ENCODE measurements at regions not wholly inside any gene's neighbourhood (a gene's known extent, or its start where the extent isn't known, plus 50 kb on each side); places are given as distances from the start of the nearest gene placed in this dataset.
"Not testable (repeated sequence)": the region's sequence is repeated elsewhere in the genome, so short reads cannot be mapped to it uniquely, and the experiment has no call there.

DNA sequence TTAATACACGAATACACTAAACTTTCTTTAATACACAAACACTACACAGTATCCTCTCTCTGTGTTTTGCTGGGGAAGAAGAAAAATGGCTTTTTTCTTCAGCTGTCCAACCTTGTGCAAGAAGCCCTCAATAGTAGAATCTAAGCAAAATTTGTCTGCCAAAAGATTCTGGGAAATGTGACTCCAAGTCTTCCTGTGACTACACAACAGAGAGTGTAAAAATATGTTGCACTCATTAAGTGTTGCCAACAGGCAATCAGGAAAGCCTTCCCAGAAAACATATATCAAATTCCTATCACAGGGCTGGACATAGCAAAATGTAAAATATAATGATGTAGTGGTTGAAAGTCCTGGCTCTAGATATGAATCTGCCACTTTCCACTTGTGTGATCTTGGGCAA is 825.1 kb upstream of the ZWINT start:
- DNase-seq (ENCODE audit: low read depth), result no peak

DNA sequence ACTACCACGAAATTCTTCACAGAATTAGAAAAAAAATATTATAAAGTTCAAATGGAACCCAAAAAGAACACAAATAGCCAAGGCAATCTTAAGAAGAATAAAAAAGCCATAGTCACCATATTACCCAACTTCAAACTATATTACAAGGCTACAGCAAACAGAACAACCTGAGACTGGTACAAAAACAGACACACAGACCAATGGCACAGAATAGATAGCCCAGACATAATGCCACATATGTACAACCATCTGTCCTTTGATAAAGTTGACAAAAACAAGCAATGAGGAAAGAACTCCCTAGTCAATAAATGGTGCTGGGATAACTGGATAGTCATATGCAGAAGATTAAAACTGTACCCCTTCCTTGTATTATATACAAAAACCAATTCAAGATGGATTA is 808.5 kb upstream of the ZWINT start:
- no peak for DNase-seq (ENCODE audit: low read depth)

DNA sequence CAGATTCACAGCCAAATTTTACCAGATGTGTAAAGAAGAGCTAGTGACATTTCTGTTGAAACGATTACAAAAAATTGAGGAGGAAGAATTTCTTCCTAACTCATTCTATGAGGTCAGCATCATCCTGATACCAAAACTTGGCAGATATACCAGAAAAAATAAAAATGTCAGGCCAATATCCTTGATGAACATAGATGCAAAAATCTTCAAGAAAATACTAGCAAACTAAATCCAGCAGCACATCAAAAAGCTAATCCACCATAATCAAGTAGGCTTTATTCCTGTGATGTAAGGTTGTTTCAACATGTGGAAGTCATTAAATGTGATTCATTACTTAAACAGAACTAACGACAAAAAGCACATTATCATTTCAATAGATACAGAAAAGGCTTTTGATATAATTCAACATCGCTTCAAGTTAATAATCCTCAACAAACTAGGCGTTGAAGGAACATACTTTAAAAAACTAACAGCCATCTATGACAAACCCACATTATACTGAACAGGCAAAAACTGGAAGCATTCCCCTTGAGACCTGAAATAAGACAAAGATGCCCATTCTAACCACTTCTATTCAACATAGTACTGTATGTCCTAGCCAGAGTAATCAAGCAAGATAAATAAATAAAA is 807.7 kb upstream of the ZWINT start:
- no peak for DNase-seq (ENCODE audit: low read depth)

DNA sequence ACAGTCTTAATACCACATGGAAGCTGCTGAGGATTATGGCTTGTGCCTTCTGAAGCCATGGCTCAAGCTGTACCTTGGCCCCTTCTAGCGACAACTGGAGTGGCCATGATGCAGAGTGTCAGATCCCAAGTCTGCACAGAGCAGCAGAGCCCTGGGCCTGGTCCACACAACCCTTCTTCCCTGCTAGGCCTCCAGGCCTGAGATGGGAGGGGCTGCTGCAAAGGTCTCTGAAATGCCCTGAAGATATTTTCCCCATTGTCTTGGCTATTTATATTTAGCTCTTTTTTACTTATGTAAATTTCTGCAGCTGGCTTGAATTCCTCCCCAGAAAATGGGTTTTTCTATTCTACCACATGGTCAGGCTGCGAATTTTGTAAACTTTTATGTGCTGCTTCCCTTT is 804.6 kb upstream of the ZWINT start:
- no peak for DNase-seq (ENCODE audit: low read depth)

DNA sequence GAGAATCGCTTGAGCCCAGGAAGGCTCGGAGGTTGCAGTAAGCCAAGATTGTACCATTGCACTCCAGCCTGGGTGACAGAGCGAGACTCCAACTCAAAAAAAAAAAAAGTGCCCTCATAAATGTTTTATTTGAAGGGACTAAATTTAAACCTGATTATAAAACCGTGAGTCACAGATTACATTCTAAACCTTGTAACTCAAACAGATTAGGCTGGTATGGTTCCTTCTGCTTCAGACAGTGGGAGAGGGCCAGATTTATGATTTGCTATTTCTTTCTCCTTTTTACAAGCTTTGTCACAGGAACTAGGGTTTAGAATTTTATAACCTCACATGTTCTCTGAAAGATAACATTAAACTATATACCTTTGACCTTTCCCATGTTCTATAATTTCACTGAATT is 801.2 kb upstream of the ZWINT start:
- no peak for DNase-seq (ENCODE audit: low read depth)

DNA sequence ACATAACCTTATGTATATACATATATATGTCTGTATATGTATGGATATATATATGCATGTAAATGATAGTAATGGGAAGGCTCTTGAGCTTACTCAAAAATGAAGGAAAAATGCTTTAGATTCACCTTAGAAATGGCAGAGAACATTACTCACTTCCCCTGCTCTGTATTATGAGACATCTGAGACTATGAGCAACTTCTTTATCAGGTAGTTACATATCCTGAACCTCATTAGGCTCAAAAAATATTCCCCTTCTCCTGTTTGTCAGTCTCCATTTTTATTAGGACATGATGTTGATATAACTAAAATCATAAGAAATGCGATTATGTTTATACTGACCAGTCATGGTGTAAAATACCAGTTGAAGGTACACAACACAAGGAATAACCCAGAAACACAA is 800.1 kb upstream of the ZWINT start:
- DNase-seq (ENCODE audit: low read depth), result no peak

DNA sequence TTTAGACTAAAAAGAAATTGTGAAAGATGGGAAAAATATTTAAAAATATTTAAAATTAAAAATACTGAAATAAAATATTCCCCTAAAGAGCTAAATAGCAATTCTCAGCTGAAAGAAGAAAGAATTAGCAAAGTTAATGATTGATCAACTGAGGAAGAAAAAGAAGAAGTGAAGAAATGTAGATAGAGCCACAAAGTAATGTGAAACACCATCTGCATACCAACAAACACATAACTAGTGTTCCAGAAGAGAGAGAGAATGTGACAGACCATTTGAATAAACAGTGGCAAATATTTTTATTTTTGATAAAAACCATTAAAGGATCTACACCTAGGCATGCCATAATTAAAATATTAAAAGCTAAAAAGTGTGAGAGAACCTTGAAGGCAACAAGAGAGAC is 784.5 kb upstream of the ZWINT start:
- DNase-seq (ENCODE audit: low read depth), result no peak

DNA sequence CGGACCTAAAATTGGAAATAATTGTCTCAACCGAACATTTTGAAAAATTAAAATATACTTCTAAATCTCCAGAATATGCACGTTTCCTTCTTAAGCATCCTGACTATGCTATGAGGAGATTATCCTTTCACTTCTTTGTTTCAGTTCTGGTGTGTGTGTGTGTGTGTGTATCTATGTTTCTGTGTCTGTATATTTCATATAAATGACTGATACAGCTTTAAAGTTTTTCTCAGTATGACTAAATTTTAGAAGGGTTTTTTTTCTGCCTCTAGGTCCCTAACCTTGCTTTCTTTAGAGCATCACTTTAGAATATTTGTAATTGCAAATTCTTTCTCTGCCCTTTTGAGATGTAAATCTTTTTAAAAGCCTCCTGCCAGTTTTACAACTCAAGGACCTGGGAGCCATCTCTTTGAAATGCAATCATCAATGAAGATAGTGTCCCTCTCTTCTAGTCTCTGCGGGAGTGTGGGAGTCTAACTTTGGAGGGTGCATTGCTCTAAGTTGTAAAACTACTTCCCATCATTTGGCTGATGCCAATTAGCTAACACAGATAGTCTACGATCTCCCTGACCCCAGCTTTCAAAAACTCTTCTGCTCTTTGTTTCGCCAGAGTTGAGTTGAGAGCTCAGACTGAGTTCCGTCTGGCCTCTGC is 782.0 kb upstream of the ZWINT start:
- DNase-seq (ENCODE audit: low read depth), result no peak

DNA sequence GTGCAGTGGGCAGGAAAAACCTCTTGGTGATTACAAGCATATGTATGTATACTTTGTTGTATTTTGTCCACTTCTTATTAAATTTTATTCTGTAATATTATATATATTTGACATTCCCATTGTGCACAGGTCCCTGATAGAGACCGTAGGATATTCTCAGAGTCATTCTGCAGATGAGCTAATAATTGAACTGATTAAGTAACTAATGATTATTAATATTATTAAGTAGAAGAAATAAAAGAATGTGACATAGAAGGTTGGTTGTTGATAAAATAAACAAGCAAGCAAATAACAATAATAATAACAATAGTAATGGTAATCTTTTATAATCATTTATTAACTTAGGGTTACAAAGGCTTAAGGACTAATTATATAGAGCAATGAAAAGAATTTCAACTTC is 780.6 kb upstream of the ZWINT start:
- DNase-seq (ENCODE audit: low read depth), result no peak

DNA sequence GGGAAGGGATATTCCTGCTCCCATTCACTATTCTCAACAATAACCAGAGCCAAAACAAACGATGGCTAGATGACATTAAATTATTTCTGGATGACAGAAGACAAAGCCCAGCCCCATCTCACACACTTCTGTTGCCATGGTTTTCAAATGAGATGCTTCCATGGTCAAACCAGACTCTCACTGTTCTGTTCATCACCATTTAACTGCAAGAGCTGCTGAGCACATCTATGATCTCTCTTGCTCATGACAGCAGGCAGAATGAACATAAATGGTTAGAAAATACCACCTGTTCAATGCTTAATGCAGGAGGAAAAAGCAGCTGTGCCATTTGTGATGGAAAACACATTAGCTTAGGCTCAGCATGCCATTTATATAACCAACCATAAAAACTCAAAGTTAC is 758.6 kb upstream of the ZWINT start:
- DNase-seq (ENCODE audit: low read depth), result no peak

DNA sequence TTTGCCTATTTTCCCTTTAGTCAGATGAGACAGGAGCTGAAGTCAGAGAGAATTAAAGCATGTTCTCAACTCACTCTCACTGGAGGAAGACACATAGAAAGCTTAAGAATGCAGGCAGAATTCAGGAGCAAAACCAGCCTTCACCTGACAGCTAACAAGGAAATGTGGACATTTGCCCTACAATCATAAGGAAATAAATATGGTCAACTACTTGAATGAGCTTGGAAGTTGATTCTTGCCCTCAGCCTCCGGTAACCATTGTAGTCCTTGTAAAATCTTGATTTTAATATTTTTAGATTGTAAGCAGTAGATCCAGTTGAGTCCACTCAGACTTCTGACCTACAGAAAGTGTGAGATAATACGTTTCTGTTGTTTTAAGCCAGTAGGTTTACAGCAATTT is 752.5 kb upstream of the ZWINT start:
- DNase-seq (ENCODE audit: low read depth), result no peak

DNA sequence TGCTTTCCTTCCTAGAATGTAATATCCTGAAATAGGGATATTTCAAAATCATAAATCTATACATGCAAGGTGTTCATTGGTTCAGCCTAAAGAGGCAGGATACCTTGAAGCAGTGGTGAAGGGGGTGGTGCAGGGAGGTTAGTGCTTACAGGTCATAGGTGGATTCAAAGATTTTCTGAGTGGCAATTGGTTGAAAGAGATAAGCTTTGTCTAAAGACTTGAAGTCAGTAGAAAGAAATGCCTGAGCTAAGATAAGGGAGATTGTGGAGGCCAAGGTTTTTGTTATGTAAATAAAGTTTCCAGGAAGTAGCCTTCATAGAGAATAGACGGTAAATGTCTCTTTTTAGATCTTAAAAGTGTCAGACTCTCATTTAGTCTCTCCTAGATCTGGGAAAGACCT is 741.2 kb upstream of the ZWINT start:
- no peak for DNase-seq (ENCODE audit: low read depth)

DNA sequence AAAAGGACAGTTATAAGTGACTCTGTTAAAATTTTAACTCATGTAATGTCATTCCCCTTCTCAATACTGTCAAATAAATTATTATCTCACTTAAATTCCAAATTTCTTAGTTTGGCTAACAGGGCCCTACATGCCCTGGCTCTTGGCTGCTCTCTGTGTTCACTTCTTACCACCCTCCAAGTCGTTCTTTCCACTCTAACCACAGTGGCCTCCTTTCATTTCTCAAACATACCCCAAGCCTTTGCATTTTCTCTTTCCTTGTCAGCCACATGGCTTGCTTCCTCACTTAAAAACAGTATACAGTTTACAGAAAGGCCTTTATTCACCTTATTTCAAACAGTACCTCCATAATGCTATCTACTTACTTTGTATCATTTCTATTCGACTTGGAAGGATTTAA is 737.1 kb upstream of the ZWINT start:
- DNase-seq (ENCODE audit: low read depth), result no peak

DNA sequence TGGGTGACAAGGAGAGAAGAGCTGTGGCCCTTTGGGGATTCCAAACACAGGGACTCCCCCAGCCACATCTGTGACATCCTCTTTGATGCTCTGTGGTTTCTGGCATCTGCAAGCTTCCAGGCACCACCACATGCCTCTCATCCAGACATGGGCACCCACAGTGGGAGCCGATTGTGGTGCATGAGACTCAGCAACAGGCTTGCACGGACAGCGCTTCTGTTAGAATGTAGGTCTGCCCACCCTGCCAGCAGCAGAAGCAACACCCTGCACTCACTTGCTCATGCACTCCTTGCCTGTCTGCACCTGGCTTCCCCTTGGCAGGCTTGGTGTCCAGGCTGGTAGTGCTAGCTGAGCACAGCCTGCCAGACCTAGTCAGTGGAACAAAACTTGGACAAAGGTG is 735.0 kb upstream of the ZWINT start:
- no peak for DNase-seq (ENCODE audit: low read depth)

DNA sequence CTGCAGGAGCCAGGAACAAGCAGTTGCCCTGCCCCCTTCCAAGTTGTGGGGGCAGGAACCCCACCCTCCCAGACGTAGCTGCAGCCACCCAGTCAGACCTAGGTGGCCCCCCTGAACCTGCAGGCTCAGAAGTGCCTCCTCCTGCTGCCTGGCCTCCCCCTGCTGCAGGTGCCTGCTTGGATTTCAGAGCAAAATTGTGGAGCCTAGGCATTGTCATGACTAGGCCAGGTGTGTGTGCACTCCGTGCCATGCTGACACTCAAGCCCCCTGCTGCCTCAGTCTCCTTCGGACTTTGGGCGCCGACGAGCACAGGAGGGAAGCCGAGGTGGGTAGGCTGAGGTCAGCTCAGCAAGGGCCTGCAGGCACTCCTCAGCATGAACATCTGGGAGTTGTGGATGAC is 733.9 kb upstream of the ZWINT start:
- DNase-seq (ENCODE audit: low read depth), result no peak

DNA sequence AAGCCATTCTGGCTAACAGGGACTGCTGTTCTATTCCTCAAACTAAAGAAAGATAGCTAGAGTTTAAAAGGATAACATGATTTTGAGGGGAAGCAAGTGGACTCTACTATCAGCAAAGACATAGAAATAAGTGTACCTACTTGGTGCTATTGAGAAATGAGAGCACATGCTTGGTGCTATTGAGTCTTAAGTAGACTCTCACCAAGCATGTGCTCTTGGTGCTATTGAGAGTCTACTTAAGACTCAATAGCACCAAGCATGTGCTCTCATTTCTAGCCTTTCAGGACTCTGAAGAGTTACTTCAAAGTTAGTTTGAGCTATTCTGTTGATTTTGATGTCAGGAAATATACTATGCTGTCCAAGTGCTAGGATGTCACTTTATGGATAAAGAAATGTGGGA is 733.0 kb upstream of the ZWINT start:
- no peak for DNase-seq (ENCODE audit: low read depth)

DNA sequence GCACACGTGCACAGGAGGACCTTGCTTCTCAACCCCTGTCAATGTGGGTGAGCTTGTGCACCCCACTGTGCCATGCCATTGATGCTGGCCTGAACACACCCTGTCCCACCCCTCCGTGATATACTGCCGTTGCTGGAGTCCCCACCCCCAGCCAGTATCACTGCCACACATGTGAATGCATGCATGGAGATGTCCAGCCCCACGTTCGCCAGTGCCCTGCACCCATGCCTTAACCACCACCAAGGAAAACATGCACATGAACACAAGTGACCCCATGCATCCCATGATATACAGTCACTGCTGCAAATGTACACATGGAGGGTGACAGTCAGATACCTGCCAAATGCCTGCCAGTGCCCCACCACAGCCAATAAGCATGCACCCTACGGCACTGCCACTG is 692.5 kb upstream of the ZWINT start:
- DNase-seq (ENCODE audit: low read depth), result no peak

DNA sequence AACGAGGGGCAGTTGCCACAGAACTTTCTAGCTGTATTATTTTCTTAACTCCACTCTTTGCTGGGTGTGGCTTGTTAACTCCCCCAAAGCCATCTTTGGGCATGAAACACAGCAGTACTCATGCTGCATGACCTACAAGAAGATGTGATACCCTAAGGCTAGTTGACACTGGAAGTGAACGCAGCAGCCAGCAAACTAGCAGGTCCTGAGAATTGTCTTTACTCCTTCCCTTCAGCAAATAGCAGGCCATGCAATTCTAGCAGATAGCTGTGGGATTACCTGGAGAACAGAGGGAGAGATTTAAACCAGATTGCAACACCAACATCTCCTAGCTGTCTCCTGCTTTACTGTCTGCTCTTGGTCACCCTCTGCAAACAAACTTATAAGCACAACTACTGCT is 688.0 kb upstream of the ZWINT start:
- DNase-seq (ENCODE audit: low read depth), result no peak

DNA sequence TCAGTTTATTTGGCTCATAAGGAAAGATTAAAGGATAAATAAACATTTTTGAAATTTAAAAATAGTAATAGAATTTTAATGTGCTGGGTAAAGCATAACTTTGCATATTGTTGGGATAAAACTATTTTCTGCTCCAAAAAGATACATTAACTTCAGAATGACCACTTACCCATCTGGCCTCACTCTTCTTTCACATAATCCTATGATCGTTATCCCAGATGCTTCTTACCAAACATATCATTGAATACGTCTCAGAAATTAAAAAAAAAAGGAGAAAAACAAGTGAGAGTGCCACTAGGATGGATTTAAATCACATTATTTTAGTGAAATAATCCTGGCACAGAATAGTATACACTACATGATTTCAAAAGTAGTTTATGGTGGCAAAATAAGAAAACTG is 677.5 kb upstream of the ZWINT start:
- no peak for DNase-seq (ENCODE audit: low read depth)

DNA sequence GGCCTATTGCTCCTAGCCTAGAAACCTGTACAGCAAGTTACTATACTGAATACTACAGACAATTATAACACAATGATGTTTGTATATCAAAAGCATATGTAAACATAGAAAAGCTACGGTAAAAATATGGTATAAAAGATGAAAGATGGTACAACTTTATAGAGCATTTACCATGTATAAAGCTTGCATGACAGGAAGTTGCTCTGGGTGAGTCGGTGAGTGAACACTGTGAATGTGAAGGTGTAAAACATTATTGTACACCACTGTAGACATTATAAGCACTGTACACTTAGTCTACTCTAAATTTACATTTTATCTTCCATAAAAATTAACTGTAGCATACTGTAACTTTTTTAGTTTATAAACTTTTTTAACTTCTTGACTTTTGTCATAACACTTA is 674.3 kb upstream of the ZWINT start:
- DNase-seq (ENCODE audit: low read depth), result no peak

DNA sequence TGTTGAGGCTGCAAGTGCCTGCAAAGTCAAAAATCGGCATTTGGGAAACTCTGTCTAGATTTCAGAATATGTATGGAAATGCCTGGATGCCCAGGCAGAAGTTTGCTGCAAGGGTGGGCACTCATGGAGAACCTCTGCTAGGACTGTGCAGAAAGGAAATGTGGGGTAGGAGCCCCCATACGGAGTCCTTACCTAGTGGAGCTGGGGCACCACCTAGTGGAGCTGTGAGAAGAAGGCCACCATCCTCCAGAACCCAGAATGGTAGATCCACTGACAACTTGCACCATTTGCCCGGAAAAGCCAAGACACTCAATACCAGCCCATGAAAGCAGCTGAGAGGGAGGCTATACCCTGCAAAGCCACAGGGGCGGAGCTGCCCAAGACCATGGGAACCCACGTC is 671.2 kb upstream of the ZWINT start:
- DNase-seq (ENCODE audit: low read depth), result not testable (repeated sequence)

DNA sequence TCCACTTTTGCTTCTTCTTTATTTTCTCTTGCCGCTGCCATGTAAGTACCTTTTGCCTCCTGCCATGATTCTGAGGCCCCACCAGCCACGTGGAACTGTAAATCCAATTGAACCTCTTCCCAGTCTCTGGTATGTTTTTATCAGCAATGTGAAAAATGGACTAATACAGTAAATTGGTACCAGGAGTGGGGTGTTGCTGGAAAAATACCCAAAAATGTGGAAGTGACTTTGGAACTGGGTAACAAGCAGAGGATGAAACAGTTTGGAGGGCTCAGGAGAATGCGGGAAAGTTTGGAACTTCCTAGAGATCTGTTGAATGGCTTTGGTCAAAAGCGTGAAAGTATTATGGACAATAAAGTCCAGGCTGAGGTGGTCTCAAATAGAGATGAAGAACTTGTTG is 670.3 kb upstream of the ZWINT start:
- no peak for DNase-seq (ENCODE audit: low read depth)

DNA sequence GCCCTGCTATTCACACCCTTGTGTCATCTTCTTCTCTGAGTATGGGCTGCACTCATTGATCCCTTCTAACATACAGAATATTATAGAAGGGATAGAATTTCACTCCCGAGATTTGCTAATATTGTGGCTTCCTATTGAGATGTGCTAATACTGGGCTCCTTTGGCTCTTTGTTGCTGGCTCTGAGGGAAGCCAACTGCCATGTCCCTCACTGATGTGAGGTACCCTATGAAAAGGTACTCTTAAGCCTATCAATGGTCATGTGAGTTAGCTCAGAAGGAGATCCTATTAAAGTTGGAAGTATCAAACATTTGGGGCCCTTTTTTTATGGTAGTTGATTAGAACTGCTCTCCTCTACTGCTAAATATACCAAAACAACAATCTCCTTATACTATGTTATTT is 665.2 kb upstream of the ZWINT start:
- DNase-seq (ENCODE audit: low read depth), result no peak

DNA sequence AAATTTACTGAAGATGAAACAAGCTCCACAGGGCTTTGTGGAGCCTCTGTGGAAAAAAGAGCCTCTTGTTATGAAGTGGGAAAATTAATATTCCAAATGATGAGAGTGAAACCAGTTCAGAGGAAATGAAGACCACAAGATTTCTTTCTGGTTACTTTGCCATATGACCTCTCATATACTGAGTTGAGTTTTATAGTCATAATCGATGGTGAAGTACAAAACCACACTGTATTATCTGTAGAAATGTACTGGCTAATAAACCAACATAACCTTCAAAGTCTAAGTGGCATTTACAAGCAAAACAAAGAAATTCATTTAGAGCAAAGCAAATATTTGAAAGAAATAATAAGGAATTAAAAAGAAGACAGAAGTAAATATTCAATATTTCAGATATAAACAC is 662.6 kb upstream of the ZWINT start:
- DNase-seq (ENCODE audit: low read depth), result no peak
